Caco-2 (cell line): ENCODE measurements at regions not wholly inside any gene's neighbourhood (a gene's known extent, or its start where the extent isn't known, plus 50 kb on each side); places are given as distances from the start of the nearest gene placed in this dataset.

Source experiments
- BruUV-seq: library from RNA; stranded (reverse); fragments of 400-500 nt; replicated peaks from 2 replicates; lab custom pipeline; 2021; lab: Mats Ljungman, UMichigan
- CTCF ChIA-PET: fragments of 300-600 bp; sonication (Branson Sonifier 250); formaldehyde crosslinking; loops from one replicate; lab custom pipeline; 2022; ENCODE audit warnings: antibody characterized with exemption; lab: Charles Lee
- POLR2A ChIA-PET: fragments of 300-600 bp; sonication (Branson Sonifier 250); formaldehyde crosslinking; loops from one replicate; lab custom pipeline; 2022; ENCODE audit warnings: antibody characterized with exemption; lab: Charles Lee
- DNase-seq, 2 experiments: peaks; one replicate each; pipeline versions ENCODE4 v3.0.0 to v3.0.0-alpha.2; 2020 to 2022
- H3K27me3 ChIP-seq: replicated peaks from 2 replicates; pipeline ENCODE4 v1.6.0; 2011; ENCODE audit warnings: low read length; ENCODE audit not compliant: control insufficient read depth, insufficient read depth
- H3K36me3 ChIP-seq: 2 replicates; pipeline ENCODE4 v1.5.1; 2011; ENCODE audit warnings: low read length; ENCODE audit not compliant: control insufficient read depth, insufficient read depth
- H3K4me1 ChIP-seq: fragments of 250-450 bp; sonication (Bioruptor Pico); 2 replicates; pipeline ENCODE4 v1.5.1; 2020; ENCODE audit warnings: mild to moderate bottlenecking
- H3K4me3 ChIP-seq: 2 replicates; pipeline ENCODE4 v1.5.1; 2011; ENCODE audit warnings: low read depth, mild to moderate bottlenecking, control low read depth, low read length
- H3K9me3 ChIP-seq: fragments of 250-450 bp; sonication (Bioruptor Pico); 2 replicates; pipeline ENCODE4 v1.5.1; 2020; ENCODE audit warnings: mild to moderate bottlenecking, moderate library complexity
- H3K27ac Mint-ChIP-seq: one replicate; pipeline ENCODE4 v1.8.0; 2022; ENCODE audit warnings: mixed read lengths; ENCODE audit not compliant: unreplicated experiment
- H3K27me3 Mint-ChIP-seq: one replicate; pipeline ENCODE4 v1.8.0; 2022; ENCODE audit warnings: mixed read lengths; ENCODE audit not compliant: insufficient read depth, unreplicated experiment
- H3K36me3 Mint-ChIP-seq: one replicate; pipeline ENCODE4 v1.8.0; 2022; ENCODE audit warnings: mild to moderate bottlenecking, mixed read lengths; ENCODE audit not compliant: insufficient read depth, unreplicated experiment
- H3K4me1 Mint-ChIP-seq: one replicate; pipeline ENCODE4 v1.8.0; 2022; ENCODE audit warnings: low read depth, mixed read lengths; ENCODE audit not compliant: unreplicated experiment
- H3K4me3 Mint-ChIP-seq: one replicate; pipeline ENCODE4 v1.8.0; 2022; ENCODE audit warnings: mild to moderate bottlenecking, moderate library complexity, mixed read lengths; ENCODE audit not compliant: unreplicated experiment
- H3K9me3 Mint-ChIP-seq: one replicate; pipeline ENCODE4 v1.8.0; 2022; ENCODE audit warnings: mixed read lengths; ENCODE audit not compliant: unreplicated experiment
- intact Hi-C: fragments of 100-400 bp; cut with micrococcal nuclease; formaldehyde crosslinking; loops from one replicate; pipeline ENCODE4 v1.10.0; 2022; ENCODE audit not compliant: unreplicated experiment
- TF ChIP-seq, protein P1 (sequence below), 2 experiments: fragments of 200-600 bp in 1 of 2; IDR thresholded peaks; 1 replicate in 1 of 2; 2 replicates in 1 of 2; pipeline versions ENCODE4 v1.5.1 to v1.8.0; 2011 to 2022; ENCODE audit warnings: antibody characterized with exemption in 1 of 2, control low read depth in 1 of 2, inconsistent platforms in 1 of 2, low read depth in 1 of 2, low read length in 1 of 2, mild to moderate bottlenecking in 1 of 2, moderate library complexity in 1 of 2; ENCODE audit not compliant: insufficient read depth in 1 of 2, severe bottlenecking in 1 of 2, unreplicated experiment in 1 of 2

DNA sequence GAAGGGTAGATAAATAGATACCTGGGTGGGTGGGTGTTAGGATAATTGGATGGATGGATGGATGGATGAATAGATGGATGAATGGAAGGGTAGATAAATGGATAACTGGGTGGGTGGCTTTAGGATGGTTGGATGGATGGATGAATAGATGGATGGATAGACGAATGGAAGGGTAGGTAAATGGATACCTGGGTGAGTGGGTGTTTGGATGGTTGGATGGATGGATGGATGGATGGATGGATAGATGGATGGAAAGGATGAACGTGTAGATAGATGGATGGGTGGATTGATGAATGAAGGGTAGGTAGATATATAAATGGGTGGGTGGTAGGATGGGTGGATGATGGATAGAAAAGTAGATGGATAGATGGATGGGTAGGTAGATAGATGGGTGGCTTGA, 59.8 kb upstream of the RXRA start:
- ChIA-PET POLR2A (no interaction called here), CTCF (no interaction called here)
- Histone ChIP-seq H3K4me3 (no peak overlapping the region), H3K9me3 (no peaks in the 10 kb centered on the region), H3K36me3 (no peaks in the 10 kb centered on the region), H3K27me3 (no peaks in the 10 kb centered on the region), H3K4me1 (no peaks in the 10 kb centered on the region; the same call in 1 of the 2 replicates)
- Mint-ChIP-seq H3K9me3 (no peaks in the 10 kb centered on the region), H3K27ac (no peak overlapping the region), H3K27me3 (no peaks in the 10 kb centered on the region), H3K4me3 (no peak overlapping the region), H3K4me1 (no peaks in the 10 kb centered on the region), H3K36me3 (no peaks in the 10 kb centered on the region)
- BruUV-seq: no TSS peak
- DNase-seq: no peak
- intact Hi-C loops: no loop called here
- TF ChIP-seq, protein P1, sequence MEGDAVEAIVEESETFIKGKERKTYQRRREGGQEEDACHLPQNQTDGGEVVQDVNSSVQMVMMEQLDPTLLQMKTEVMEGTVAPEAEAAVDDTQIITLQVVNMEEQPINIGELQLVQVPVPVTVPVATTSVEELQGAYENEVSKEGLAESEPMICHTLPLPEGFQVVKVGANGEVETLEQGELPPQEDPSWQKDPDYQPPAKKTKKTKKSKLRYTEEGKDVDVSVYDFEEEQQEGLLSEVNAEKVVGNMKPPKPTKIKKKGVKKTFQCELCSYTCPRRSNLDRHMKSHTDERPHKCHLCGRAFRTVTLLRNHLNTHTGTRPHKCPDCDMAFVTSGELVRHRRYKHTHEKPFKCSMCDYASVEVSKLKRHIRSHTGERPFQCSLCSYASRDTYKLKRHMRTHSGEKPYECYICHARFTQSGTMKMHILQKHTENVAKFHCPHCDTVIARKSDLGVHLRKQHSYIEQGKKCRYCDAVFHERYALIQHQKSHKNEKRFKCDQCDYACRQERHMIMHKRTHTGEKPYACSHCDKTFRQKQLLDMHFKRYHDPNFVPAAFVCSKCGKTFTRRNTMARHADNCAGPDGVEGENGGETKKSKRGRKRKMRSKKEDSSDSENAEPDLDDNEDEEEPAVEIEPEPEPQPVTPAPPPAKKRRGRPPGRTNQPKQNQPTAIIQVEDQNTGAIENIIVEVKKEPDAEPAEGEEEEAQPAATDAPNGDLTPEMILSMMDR (IDR thresholded peaks at IDR 0.05; ENCODE audit: insufficient read depth in 1 of 2, low read depth in 1 of 2, low read length in 1 of 2, severe bottlenecking in 1 of 2, unreplicated experiment in 1 of 2): no peak

DNA sequence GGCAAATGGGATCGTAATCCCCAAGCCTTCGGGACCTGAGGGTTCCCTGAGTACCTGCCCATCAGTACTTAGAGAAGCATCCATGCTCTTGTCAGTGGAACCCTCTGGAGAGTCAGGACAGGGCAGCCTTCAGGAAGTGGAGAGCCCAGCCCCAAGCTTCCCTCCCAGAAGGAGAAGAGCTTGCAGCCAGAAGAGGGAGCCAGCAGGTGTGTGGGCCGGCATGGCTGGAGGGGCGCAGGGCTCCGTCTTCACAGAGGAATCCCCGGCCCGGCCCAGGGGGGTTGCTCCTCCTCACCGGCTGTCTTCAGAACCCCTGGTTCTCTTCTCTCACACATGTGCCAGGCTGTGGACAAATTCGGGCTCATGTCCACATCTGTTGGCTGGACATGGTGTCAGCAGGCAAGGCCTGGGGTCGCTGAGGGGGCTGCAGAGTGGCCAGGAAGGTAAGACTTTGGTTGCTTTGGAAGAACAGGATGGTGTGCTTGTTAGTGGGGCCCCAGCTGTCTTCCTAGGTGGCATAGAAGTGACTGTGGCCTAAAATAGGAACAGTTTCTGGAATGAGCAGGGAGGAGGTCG, 58.9 kb upstream of the RXRA start:
- Mint-ChIP-seq H3K27me3 (no peaks in the 10 kb centered on the region), H3K4me1 (no peaks in the 10 kb centered on the region), H3K36me3 (no peaks in the 10 kb centered on the region), H3K9me3 (no peaks in the 10 kb centered on the region), H3K27ac (no peak overlapping the region), H3K4me3 (no peak overlapping the region)
- BruUV-seq: no TSS peak
- H3K27me3 ChIP-seq: no peaks in the 10 kb centered on the region
- H3K9me3 ChIP-seq: no peaks in the 10 kb centered on the region
- POLR2A ChIA-PET: no interaction called here
- CTCF ChIA-PET: interaction anchor here (0.6 to 1.9 kb wide), 2 partner anchors 34 to 176 kb away, joined by 3 to 5 read pairs; no protein-coding TSS in a partner anchor
- H3K4me1 ChIP-seq: no peaks in the 10 kb centered on the region; the same call in 1 of the 2 replicates
- intact Hi-C loops: no loop called here
- no peak overlapping the region for H3K4me3 ChIP-seq
- no peaks in the 10 kb centered on the region for H3K36me3 ChIP-seq
- TF ChIP-seq, protein P1 (IDR thresholded peaks at IDR 0.05; ENCODE audit: insufficient read depth in 1 of 2, low read depth in 1 of 2, low read length in 1 of 2, severe bottlenecking in 1 of 2, unreplicated experiment in 1 of 2): no peak
- DNase-seq: no peak

DNA sequence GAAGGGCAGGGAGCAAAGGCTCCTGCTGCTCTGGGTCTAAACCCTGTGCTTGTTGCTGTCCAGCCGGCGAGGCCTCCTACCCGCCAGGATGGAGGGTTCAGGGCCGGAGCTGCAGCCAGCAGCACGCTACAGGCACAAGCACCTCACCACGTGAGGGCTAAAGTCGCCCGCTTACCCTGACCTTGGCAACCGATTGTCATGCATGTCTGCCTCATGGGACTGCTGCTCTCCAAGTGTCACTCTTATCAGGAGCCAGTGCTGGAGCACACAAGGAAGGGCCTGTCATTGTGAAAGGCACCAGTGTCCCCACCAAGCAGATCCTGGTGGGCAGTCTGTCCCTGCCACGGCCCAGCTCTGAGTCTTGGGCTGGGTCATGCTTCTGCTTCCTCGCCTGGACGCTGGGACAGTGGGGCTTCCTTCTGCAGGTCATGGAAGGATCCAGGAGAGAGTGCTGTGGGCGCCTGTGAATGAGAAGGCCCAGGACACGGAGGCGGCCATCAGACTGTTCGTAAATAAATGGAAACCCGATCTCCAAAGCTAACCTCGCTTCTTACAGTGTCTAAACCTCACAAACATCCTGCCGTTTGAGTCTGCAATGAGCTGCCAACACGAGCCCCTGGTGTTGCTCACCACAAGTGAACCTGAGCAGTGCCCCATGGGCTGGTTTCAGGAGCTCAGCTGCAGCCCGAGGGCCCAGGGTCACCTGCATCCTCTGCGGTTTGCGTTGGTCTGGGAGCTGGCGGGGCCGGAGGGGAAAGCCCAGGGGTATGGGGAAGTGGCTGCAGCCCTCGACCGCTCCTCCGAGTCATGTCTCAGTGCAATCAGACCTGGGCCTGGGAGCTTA, 58.2 kb upstream of the RXRA start:
- H3K27me3 Mint-ChIP-seq: no peaks in the 10 kb centered on the region
- no peaks in the 10 kb centered on the region for H3K9me3 Mint-ChIP-seq
- intact Hi-C loops: no loop called here
- H3K4me1 Mint-ChIP-seq: no peaks in the 10 kb centered on the region
- H3K27me3 ChIP-seq: no peaks in the 10 kb centered on the region
- H3K27ac Mint-ChIP-seq: no peak overlapping the region
- H3K9me3 ChIP-seq: no peaks in the 10 kb centered on the region
- no peaks in the 10 kb centered on the region; the same call in 1 of the 2 replicates for H3K4me1 ChIP-seq
- TF ChIP-seq, protein P1 (IDR thresholded peaks at IDR 0.05; ENCODE audit: insufficient read depth in 1 of 2, low read depth in 1 of 2, low read length in 1 of 2, severe bottlenecking in 1 of 2, unreplicated experiment in 1 of 2): no peak
- H3K4me3 Mint-ChIP-seq: no peak overlapping the region
- POLR2A ChIA-PET: no interaction called here
- no peaks in the 10 kb centered on the region for H3K36me3 Mint-ChIP-seq
- BruUV-seq: no TSS peak
- CTCF ChIA-PET: interaction anchor here (0.6 to 1.9 kb wide), 2 partner anchors 34 to 175 kb away, joined by 3 to 5 read pairs; no protein-coding TSS in a partner anchor
- no peak overlapping the region for H3K4me3 ChIP-seq
- DNase-seq: no peak
- no peaks in the 10 kb centered on the region for H3K36me3 ChIP-seq
